Tibial nerve (tissue), 4 donors: ENCODE measurements at regions not wholly inside any gene's neighbourhood (a gene's known extent, or its start where the extent isn't known, plus 50 kb on each side); places are given as distances from the start of the nearest gene placed in this dataset.

Source experiments
- CTCF ChIP-seq, 5 experiments: fragments of 200-600 bp in 3 of 5; fragments of 450-650 bp in 2 of 5; sonication (generic) in 3 of 5; IDR thresholded peaks; one replicate each; pipeline ENCODE4 v1.5.1; 2016 to 2019; ENCODE audit warnings: antibody characterized with exemption in 5 of 5, mild to moderate bottlenecking in 3 of 5, moderate library complexity in 2 of 5
- EP300 ChIP-seq, 2 donors: sonication (generic); formaldehyde crosslinking; IDR thresholded peaks; one replicate each; pipeline ENCODE4 v1.6.1; 2017; ENCODE audit warnings: antibody characterized with exemption in 2 of 2, mild to moderate bottlenecking in 1 of 2
- POLR2A ChIP-seq, 2 donors: fragments of 450-650 bp; IDR thresholded peaks; one replicate each; pipeline ENCODE4 v1.6.1; 2017; ENCODE audit warnings: antibody characterized with exemption in 2 of 2, mild to moderate bottlenecking in 2 of 2, moderate library complexity in 2 of 2

- TF ChIP-seq CTCF (IDR thresholded peaks at IDR 0.05), result no peak
- TF ChIP-seq POLR2A (IDR thresholded peaks at IDR 0.05), result no peak
- no peak for TF ChIP-seq EP300 (IDR thresholded peaks at IDR 0.05)
Measured at GRCh38 chr2:138359532-138359931, 142.0 kb upstream of the SPOPL start.
